GM23338 (cell line): ENCODE measurements at regions not wholly inside any gene's neighbourhood (a gene's known extent, or its start where the extent isn't known, plus 50 kb on each side); places are given as distances from the start of the nearest gene placed in this dataset.

Experiments
- ATAC-seq: fragments of 200-7000 bp; cut with Tn5 transposase; 3 replicates; pipeline ENCODE4 v1.9.1; 2020
- DNase-seq: peaks from one replicate; pipeline ENCODE4 v3.0.0-alpha.2; 2015; ENCODE audit warnings: low spot score
- H2AFZ ChIP-seq: fragments of 200-600 bp; sonication (generic); 2 replicates; pipeline ENCODE4 v1.8.0; 2016; ENCODE audit warnings: antibody characterized with exemption, mild to moderate bottlenecking, moderate library complexity
- H3F3A ChIP-seq: fragments of 200-600 bp; sonication (generic); replicated peaks from 2 replicates; pipeline ENCODE4 v1.8.0; 2017; ENCODE audit warnings: antibody characterized with exemption, mixed run types, low read depth
- H3K27ac ChIP-seq: fragments of 200-600 bp; sonication (generic); 2 replicates; pipeline ENCODE4 v1.6.1; 2016; ENCODE audit warnings: low read depth
- H3K27me3 ChIP-seq: fragments of 200-600 bp; sonication (generic); 2 replicates; pipeline ENCODE4 v1.8.0; 2016; ENCODE audit warnings: mild to moderate bottlenecking, mixed run types, moderate library complexity; ENCODE audit not compliant: insufficient read depth
- H3K36me3 ChIP-seq: fragments of 200-600 bp; sonication (generic); 2 replicates; pipeline ENCODE4 v1.8.0; 2016; ENCODE audit warnings: mild to moderate bottlenecking; ENCODE audit not compliant: insufficient read depth
- H3K4me1 ChIP-seq: fragments of 200-600 bp; sonication (generic); 2 replicates; pipeline ENCODE4 v1.8.0; 2016; ENCODE audit warnings: mild to moderate bottlenecking, moderate library complexity; ENCODE audit not compliant: insufficient read depth
- H3K4me2 ChIP-seq: fragments of 200-600 bp; sonication (generic); 2 replicates; pipeline ENCODE4 v1.7.1; 2017; ENCODE audit warnings: mixed run types
- H3K4me3 ChIP-seq: fragments of 200-600 bp; sonication (generic); 2 replicates; pipeline ENCODE4 v1.6.1; 2016; ENCODE audit warnings: mixed run types
- H3K79me2 ChIP-seq: fragments of 200-600 bp; sonication (generic); replicated peaks from 2 replicates; pipeline ENCODE4 v1.8.0; 2017; ENCODE audit warnings: mild to moderate bottlenecking; ENCODE audit not compliant: insufficient read depth
- H3K9me2 ChIP-seq: fragments of 200-600 bp; sonication (generic); 2 replicates; pipeline ENCODE4 v1.8.0; 2017; ENCODE audit not compliant: insufficient read depth
- H4K20me1 ChIP-seq: fragments of 200-600 bp; sonication (generic); replicated peaks from 2 replicates; pipeline ENCODE4 v1.8.0; 2017; ENCODE audit warnings: mild to moderate bottlenecking; ENCODE audit not compliant: insufficient read depth
- H3K27ac Mint-ChIP-seq: 2 replicates; pipeline ENCODE4 v1.8.0; 2020; ENCODE audit warnings: inconsistent platforms, mild to moderate bottlenecking, moderate library complexity, mixed read lengths
- H3K27me3 Mint-ChIP-seq: 3 replicates; pipeline ENCODE4 v1.8.0; 2022; ENCODE audit warnings: low read depth, mild to moderate bottlenecking, moderate library complexity, mixed read lengths, inconsistent platforms; ENCODE audit not compliant: insufficient read depth, poor library complexity
- H3K36me3 Mint-ChIP-seq: 3 replicates; pipeline ENCODE4 v1.8.0; 2021; ENCODE audit warnings: low read depth, mild to moderate bottlenecking, inconsistent platforms, moderate library complexity, mixed read lengths
- H3K4me1 Mint-ChIP-seq: 3 replicates; pipeline ENCODE4 v1.8.0; 2020; ENCODE audit warnings: mild to moderate bottlenecking, inconsistent platforms, mixed read lengths
- H3K4me3 Mint-ChIP-seq: 3 replicates; pipeline ENCODE4 v1.8.0; 2021; ENCODE audit warnings: moderate library complexity, mild to moderate bottlenecking, inconsistent platforms, mixed read lengths
- H3K9me3 Mint-ChIP-seq: 3 replicates; pipeline ENCODE4 v1.8.0; 2020; ENCODE audit warnings: moderate library complexity, mild to moderate bottlenecking, inconsistent platforms, mixed read lengths
- CREB1 ChIP-seq: fragments of 250-450 bp; sonication (Bioruptor Pico); IDR thresholded peaks from 2 replicates; pipeline ENCODE4 v1.5.0; 2020; ENCODE audit warnings: low read depth, mild to moderate bottlenecking, moderate library complexity
- CTCF ChIP-seq, 2 experiments: fragments of 200-600 bp in 1 of 2; sonication (generic) in 1 of 2; conservative IDR thresholded peaks; 2 replicates each; pipeline versions ENCODE4 v1.5.1 to v1.6.1; 2016 to 2017; ENCODE audit warnings: antibody characterized with exemption in 2 of 2, low read depth in 2 of 2, mild to moderate bottlenecking in 2 of 2, moderate library complexity in 1 of 2
- EZH2 ChIP-seq: fragments of 200-600 bp; sonication (generic); IDR thresholded peaks from one replicate; pipeline ENCODE4 v1.8.0; 2017; ENCODE audit warnings: antibody characterized with exemption, mild to moderate bottlenecking, low read depth; ENCODE audit not compliant: unreplicated experiment
- NANOG ChIP-seq: IDR thresholded peaks from 2 replicates; pipeline ENCODE4 v1.6.1; 2016; ENCODE audit warnings: antibody characterized with exemption, borderline replicate concordance
- POLR2AphosphoS5 ChIP-seq: IDR thresholded peaks from 2 replicates; pipeline ENCODE4 v1.6.1; 2016; ENCODE audit warnings: antibody characterized with exemption, low read depth
- REST ChIP-seq: IDR thresholded peaks from one replicate; pipeline ENCODE4 v1.6.1; 2018; ENCODE audit warnings: antibody characterized with exemption; ENCODE audit not compliant: unreplicated experiment
- STAT1 ChIP-seq: IDR thresholded peaks from one replicate; pipeline ENCODE4 v1.6.1; 2016; ENCODE audit warnings: antibody characterized with exemption; ENCODE audit not compliant: unreplicated experiment
- ZNF114 ChIP-seq: fragments of 250-450 bp; sonication (Bioruptor Pico); IDR thresholded peaks from 2 replicates; pipeline ENCODE4 v1.5.0; 2020; ENCODE audit warnings: mild to moderate bottlenecking, moderate library complexity
- TF ChIP-seq, protein P1 (sequence below): IDR thresholded peaks from 2 replicates; pipeline ENCODE4 v1.6.1; 2016; ENCODE audit warnings: antibody characterized with exemption

GRCh38 chr2:175490360-175490791 is 308.9 kb upstream of the ATP5MC3 start (continued):
- no peak for TF ChIP-seq REST
- TF ChIP-seq NANOG, result no peak
- no peak for TF ChIP-seq CREB1 (CRISPR knock-in tag)
- no peak for TF ChIP-seq EZH2
- TF ChIP-seq CTCF (conservative IDR thresholded peaks at IDR 0.05; ENCODE audit: low read depth in 2 of 2), result no peak
- TF ChIP-seq POLR2AphosphoS5, result no peak
- TF ChIP-seq STAT1, result no peak
- TF ChIP-seq ZNF114 (CRISPR knock-in tag), result no peak
- TF ChIP-seq, protein P1, sequence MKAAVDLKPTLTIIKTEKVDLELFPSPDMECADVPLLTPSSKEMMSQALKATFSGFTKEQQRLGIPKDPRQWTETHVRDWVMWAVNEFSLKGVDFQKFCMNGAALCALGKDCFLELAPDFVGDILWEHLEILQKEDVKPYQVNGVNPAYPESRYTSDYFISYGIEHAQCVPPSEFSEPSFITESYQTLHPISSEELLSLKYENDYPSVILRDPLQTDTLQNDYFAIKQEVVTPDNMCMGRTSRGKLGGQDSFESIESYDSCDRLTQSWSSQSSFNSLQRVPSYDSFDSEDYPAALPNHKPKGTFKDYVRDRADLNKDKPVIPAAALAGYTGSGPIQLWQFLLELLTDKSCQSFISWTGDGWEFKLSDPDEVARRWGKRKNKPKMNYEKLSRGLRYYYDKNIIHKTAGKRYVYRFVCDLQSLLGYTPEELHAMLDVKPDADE, result no peak

DNA sequence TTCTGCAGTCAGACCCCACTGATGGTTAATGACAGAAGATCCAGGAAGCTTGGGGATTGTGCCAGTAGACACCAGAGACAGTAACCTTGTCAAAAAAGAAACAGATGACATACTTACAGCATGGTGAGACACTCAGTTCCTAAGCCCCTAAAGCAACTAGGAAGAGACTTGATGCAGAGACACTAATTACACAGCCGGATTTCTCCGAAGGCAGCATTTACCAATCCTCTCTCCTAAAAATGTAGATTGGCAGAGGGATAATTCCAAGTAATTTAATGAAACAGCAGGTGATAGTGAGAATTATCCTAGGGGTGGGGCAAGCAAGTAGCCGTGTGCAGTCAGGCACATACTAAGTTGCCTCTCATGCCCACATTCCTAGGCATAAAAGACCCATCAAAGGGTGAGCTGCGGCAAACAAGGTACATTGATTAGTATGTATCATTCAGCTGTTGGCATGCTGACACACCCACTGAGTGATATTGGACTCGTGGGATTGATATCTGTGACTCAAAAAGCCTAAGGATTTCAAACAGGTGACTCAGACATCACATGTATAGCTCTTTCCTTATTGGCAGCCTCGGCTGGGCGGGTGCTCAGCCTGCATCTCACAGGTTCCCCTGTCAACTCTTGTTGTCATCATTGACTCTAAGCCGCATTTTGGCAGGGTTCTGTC is 296.7 kb upstream of the ATP5MC3 start:
- Histone ChIP-seq H3K36me3 (no peaks in the 10 kb centered on the region), H3K4me3 (no peak overlapping the region), H4K20me1 (no peaks in the 10 kb centered on the region), H3K4me2 (no peak overlapping the region), H3K4me1 (peaks cover 6% of the 10 kb centered on the region; the same call in 1 of the 2 replicates), H3K9me2 (no peaks in the 10 kb centered on the region; the same call in 1 of the 2 replicates), H3K79me2 (no peaks in the 10 kb centered on the region), H3K27ac (no peak overlapping the region), H3F3A (no peaks in the 10 kb centered on the region), H2AFZ (no peak overlapping the region), H3K27me3 (no peaks in the 10 kb centered on the region)
- no peak for DNase-seq
- H3K27ac Mint-ChIP-seq, result no peak overlapping the region
- H3K4me3 Mint-ChIP-seq, result no peak overlapping the region
- no peaks in the 10 kb centered on the region; the same call in 2 of the 3 replicates for H3K9me3 Mint-ChIP-seq
- H3K4me1 Mint-ChIP-seq, result peaks cover 2% of the 10 kb centered on the region; the same call in 2 of the 3 replicates
- ATAC-seq, result no peak
- peaks cover 3% of the 10 kb centered on the region for H3K27me3 Mint-ChIP-seq
- H3K36me3 Mint-ChIP-seq, result no peaks in the 10 kb centered on the region
- no peak for TF ChIP-seq ZNF114 (CRISPR knock-in tag)
- no peak for TF ChIP-seq CREB1 (CRISPR knock-in tag)
- TF ChIP-seq STAT1, result no peak
- TF ChIP-seq, protein P1, result no peak
- TF ChIP-seq REST, result no peak
